Mammary epithelial cell (primary cell): ENCODE measurements at regions not wholly inside any gene's neighbourhood (a gene's known extent, or its start where the extent isn't known, plus 50 kb on each side); places are given as distances from the start of the nearest gene placed in this dataset.

Experiments used
- EZH2 ChIP-seq: IDR thresholded peaks from 2 replicates; pipeline ENCODE4 v1.6.1; 2012; ENCODE audit warnings: low read length, inconsistent platforms, borderline replicate concordance
- TF ChIP-seq, protein P1 (sequence below), 2 donors: IDR thresholded peaks in 1 of 2; conservative IDR thresholded peaks in 1 of 2; 2 replicates each; pipeline ENCODE4 v1.5.1; 2011 to 2012; ENCODE audit warnings: inconsistent platforms in 2 of 2, low read length in 2 of 2, mild to moderate bottlenecking in 2 of 2, control low read depth in 1 of 2, low read depth in 1 of 2; ENCODE audit not compliant: insufficient read depth in 1 of 2; ENCODE audit errors: extremely low read depth in 1 of 2

DNA sequence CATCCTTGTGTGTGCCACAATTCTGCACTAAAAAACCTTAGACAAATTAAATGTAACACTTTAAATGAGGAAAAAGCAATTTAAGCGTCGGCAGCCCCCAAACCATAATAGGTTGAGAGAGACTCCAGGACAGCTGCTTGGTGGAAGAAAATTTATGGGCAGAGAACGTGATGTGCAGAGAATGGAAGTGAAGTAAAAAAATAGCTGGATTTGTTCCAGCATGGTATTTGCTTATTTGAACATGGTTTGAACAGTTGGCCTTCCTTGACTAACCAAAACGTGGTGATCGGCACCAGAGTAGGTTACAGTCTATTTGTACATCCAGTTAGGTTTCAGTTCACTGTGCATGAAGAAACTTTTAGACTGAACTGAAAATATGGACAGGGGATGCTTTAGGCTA, 343.0 kb upstream of the CPEB2 start:
- TF ChIP-seq, protein P1, sequence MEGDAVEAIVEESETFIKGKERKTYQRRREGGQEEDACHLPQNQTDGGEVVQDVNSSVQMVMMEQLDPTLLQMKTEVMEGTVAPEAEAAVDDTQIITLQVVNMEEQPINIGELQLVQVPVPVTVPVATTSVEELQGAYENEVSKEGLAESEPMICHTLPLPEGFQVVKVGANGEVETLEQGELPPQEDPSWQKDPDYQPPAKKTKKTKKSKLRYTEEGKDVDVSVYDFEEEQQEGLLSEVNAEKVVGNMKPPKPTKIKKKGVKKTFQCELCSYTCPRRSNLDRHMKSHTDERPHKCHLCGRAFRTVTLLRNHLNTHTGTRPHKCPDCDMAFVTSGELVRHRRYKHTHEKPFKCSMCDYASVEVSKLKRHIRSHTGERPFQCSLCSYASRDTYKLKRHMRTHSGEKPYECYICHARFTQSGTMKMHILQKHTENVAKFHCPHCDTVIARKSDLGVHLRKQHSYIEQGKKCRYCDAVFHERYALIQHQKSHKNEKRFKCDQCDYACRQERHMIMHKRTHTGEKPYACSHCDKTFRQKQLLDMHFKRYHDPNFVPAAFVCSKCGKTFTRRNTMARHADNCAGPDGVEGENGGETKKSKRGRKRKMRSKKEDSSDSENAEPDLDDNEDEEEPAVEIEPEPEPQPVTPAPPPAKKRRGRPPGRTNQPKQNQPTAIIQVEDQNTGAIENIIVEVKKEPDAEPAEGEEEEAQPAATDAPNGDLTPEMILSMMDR (conservative IDR thresholded peaks at IDR 0.05 in 1 of 2, IDR thresholded peaks at IDR 0.05 in 1 of 2; ENCODE audit: extremely low read depth in 1 of 2, insufficient read depth in 1 of 2, low read depth in 1 of 2, low read length in 2 of 2) = no peak
- TF ChIP-seq EZH2 = no peak
